HEK293T (cell line): ENCODE measurements at regions not wholly inside any gene's neighbourhood (a gene's known extent, or its start where the extent isn't known, plus 50 kb on each side); places are given as distances from the start of the nearest gene placed in this dataset.

ENCODE experiments used
- ELF4 ChIP-seq: fragments of 450-650 bp; IDR thresholded peaks from 2 replicates; pipeline ENCODE4 v1.6.1; 2017; ENCODE audit warnings: antibody characterized with exemption
- FOXA1 ChIP-seq: fragments of 450-650 bp; IDR thresholded peaks from 2 replicates; pipeline ENCODE4 v1.6.1; 2016; ENCODE audit warnings: mild to moderate bottlenecking
- FOXK2 ChIP-seq: fragments of 450-650 bp; IDR thresholded peaks from 2 replicates; pipeline ENCODE4 v1.6.1; 2016; ENCODE audit warnings: mild to moderate bottlenecking
- FOXM1 ChIP-seq: fragments of 450-650 bp; IDR thresholded peaks from 2 replicates; pipeline ENCODE4 v1.6.1; 2017; ENCODE audit warnings: mild to moderate bottlenecking, borderline replicate concordance
- L3MBTL2 ChIP-seq: fragments of 450-650 bp; conservative IDR thresholded peaks from 2 replicates; pipeline ENCODE4 v1.6.1; 2016; ENCODE audit warnings: mild to moderate bottlenecking
- SP1 ChIP-seq: fragments of 450-650 bp; IDR thresholded peaks from 2 replicates; pipeline ENCODE4 v1.6.1; 2017

GRCh38 chr15:47991357-47991756 lies 129.4 kb upstream of the SLC24A5 start:
- TF ChIP-seq SP1 (no peak), ELF4 (no peak), FOXM1 (no peak), FOXA1 (no peak), L3MBTL2 (no peak), FOXK2 (no peak)
